ENCODE measurements at regions not wholly inside any gene's neighbourhood (a gene's known extent, or its start where the extent isn't known, plus 50 kb on each side); places are given as distances from the start of the nearest gene placed in this dataset.

GRCh38 chr6:87923389-87924050 lies 124.1 kb upstream of the SPACA1 start:
- no peak for TF ChIP-seq CTCF (IDR thresholded peaks at IDR 0.05)
- TF ChIP-seq POLR2A (IDR thresholded peaks at IDR 0.05), result no peak
- TF ChIP-seq EP300 (IDR thresholded peaks at IDR 0.05), result no peak

Measured in ovary (tissue), 3 donors.